ENCODE measurements at regions not wholly inside any gene's neighbourhood (a gene's known extent, or its start where the extent isn't known, plus 50 kb on each side); places are given as distances from the start of the nearest gene placed in this dataset.
"Not testable (repeated sequence)": the region's sequence is repeated elsewhere in the genome, so short reads cannot be mapped to it uniquely, and the experiment has no call there.

- no peak for DNase-seq
- in situ Hi-C loops (cut with HindIII; ENCODE audit: low pct_ligation_motif_present, low pct_unique_long_range_greater_than_20kb, low sequenced_read_pairs) = no loop called here
These were observed 512.2 kb downstream of the LTN1 start for GRCh38 chr21:28480470-28480869.

DNA sequence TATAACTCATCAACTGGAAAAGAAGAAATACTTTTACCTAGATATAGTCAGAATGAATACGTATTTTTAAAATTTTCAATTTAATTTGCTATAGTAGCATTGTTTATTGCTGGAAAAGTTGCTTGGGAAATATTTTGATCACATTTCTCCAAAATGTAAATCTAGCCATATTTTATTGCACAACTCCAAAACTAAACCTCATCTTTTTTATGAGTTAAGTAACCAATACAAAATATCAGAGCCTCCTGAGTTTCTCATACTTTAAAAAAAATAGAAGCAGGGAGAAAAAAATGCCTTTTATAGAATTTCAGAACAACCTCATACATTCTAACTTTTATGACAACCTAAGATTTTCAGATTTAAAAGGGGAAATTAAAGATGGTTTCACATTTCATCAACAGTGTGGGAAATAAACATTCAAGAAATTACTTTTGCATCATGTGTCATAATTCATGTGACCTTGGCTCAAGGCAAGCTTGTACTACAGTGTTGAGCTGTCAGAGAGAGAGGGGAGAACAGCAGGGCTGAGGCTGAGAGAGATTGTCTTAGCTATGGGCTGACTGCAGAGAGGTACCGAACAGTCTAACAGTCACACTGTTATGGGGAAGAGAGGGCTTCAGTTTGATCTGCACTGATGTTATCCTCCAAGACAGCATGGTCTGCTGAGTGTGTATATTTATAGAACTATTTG is 519.0 kb downstream of the LTN1 start:
- no peak for DNase-seq
- in situ Hi-C loops (cut with HindIII; ENCODE audit: low pct_ligation_motif_present, low pct_unique_long_range_greater_than_20kb, low sequenced_read_pairs) = no loop called here

- in situ Hi-C loops (cut with HindIII; ENCODE audit: low pct_ligation_motif_present, low pct_unique_long_range_greater_than_20kb, low sequenced_read_pairs); DNase-seq: not testable (repeated sequence)
These were observed 520.1 kb downstream of the LTN1 start for GRCh38 chr21:28472543-28472942.

DNA sequence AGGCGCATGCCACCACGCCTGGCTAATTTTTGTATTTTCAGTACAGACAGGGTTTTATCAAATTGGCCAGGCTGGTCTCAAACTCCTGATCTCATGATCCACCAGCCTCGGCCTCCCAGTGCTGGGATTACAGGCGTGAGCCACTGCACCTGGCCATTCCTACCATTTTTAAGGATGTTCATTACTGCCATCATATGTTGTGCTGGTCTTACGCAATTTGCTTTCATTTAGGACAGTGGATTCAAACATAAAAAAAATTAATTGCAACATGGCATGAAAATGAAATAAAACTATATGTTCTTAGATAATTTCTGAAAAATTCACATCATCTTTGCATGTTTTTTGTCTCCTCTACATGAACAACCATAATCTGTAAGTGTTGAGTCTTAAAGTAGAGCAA is 527.7 kb downstream of the LTN1 start:
- in situ Hi-C loops (cut with HindIII; ENCODE audit: low pct_ligation_motif_present, low pct_unique_long_range_greater_than_20kb, low sequenced_read_pairs) = no loop called here
- no peak for DNase-seq

DNA sequence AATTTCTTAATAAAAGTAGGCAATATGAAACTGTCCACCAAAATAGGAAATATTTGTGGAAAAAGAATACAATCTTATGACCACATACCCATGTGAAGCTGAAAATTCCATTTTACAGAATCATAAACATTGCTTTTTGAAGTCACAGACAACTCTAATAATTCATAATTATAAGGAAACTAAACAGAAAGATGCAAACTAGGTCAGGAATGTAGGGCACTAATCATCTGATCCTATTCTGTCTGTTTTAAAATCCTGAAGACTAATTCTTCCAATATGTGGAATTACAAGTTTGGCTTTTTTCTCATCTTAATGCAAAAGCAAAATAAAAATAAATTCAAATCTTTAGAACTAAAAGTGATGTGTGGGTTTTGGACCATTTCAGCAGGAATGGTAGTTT is 528.6 kb downstream of the LTN1 start:
- no peak for DNase-seq
- in situ Hi-C loops (cut with HindIII; ENCODE audit: low pct_ligation_motif_present, low pct_unique_long_range_greater_than_20kb, low sequenced_read_pairs) = no loop called here

DNA sequence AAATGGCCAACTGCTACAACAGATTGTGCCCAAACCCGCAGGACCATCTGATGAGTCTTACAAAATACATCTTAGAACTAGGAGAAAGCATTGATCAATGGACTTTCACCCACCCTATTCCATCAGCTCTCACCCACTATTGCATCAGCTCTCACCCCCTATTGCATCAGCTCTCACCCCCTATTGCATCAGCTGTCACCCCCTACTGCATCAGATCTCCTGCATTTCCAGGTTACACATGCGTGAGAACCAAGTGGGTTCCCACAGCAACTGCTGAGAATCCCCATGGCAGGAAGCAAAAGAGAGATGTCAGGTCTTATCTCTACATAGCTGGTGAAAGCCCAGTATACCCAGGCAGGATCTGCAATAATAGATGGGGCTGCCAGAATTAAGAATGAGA is 533.5 kb downstream of the LTN1 start:
- DNase-seq = no peak
- in situ Hi-C loops (cut with HindIII; ENCODE audit: low pct_ligation_motif_present, low pct_unique_long_range_greater_than_20kb, low sequenced_read_pairs) = no loop called here

DNA sequence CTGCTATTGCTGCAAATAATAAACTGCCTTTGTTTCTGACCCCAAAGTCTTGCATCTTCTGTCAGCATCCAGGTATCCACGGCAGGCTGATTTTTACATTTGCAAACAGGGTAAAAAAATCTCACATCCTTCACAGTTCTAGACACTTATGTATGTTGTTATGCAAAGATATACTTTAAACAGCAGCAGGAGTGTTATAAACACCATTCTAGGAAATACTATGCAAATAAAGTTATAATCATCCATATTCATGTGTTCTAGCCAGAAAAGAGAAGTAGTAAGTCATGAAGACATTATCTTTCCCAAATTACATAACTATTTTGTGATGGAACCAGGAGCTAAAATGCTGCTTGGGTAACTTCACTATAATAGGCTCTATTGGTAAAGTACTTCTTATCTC is 534.2 kb downstream of the LTN1 start:
- in situ Hi-C loops (cut with HindIII; ENCODE audit: low pct_ligation_motif_present, low pct_unique_long_range_greater_than_20kb, low sequenced_read_pairs) = no loop called here

DNA sequence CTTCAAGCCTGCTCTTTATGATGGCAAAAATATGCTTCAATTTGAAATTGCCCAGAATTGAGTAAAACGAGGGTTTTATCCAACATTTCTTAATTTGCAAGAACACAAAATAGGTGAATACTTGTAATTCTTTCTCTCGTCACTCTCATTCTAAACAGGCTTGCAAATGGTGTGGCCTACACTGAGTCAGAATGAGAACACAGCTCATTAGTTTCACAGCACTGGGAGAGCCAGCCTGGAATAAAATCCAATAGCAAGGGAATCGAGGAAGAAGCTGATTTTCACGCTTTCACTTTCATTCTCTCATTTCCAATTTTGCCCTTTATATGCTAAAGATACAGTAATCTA is 537.5 kb downstream of the LTN1 start:
- DNase-seq = peak; percentile 54
- in situ Hi-C loops (cut with HindIII; ENCODE audit: low pct_ligation_motif_present, low pct_unique_long_range_greater_than_20kb, low sequenced_read_pairs) = no loop called here

More for the DNA sequence above, 534.2 kb downstream of the LTN1 start:
- no peak for DNase-seq

DNA sequence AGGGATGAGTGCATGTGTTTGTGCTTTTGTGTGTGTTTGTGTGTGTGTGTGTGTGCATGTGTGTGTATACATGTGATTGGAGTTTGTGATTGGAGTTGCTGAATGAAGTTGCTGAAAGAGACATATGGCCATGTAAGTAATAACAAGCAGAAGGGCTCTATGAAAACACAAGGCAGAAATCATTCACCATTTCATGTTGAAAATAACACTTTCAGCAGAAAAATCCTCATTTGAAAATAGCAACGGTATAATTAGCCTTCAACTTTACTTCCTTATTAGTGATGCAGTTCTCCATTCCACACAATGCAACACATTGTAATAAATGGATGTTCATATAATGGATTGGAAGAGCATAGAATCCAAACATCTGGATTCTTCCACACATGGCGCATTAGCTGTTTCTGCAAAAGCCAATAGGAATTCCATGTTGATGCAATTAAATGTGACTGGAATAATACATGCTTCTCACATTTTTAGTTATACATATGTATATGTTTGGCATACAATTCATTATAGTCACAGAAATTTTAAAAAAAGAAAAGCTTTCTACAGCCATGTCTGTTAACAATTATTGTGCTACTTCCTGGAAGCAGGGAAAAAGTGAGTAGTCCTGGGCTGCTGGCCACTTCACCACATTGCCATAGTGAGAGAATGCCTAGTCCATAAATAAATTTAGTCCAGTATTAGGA is 538.0 kb downstream of the LTN1 start:
- in situ Hi-C loops (cut with HindIII; ENCODE audit: low pct_ligation_motif_present, low pct_unique_long_range_greater_than_20kb, low sequenced_read_pairs) = no loop called here
- DNase-seq = no peak

GRCh38 chr21:28447462-28447861 is 545.2 kb downstream of the LTN1 start:
- in situ Hi-C loops (cut with HindIII; ENCODE audit: low pct_ligation_motif_present, low pct_unique_long_range_greater_than_20kb, low sequenced_read_pairs) = no loop called here
- DNase-seq = no peak

- in situ Hi-C loops (cut with HindIII; ENCODE audit: low pct_ligation_motif_present, low pct_unique_long_range_greater_than_20kb, low sequenced_read_pairs) = no loop called here
- no peak for DNase-seq
These were observed 547.4 kb downstream of the LTN1 start for GRCh38 chr21:28445141-28445830.

DNA sequence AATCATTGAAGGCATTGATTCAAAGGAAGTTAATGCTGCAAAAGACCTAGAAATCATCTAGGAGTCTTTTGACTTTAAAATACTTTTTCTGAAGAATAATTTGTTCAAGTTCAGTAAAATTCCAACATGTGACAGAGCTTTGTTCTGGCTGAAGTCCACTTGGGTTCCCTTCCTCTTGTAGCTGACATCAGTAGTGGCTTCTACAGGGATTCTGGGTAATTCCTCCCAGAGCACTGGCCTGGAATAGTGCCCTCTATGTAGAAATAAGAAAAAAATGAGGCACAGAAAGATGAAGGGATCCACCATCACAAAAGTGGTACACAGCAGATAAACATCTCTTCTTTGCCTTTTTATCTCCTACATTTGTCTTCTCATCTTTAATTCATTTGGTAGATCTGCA is 548.1 kb downstream of the LTN1 start:
- no peak for DNase-seq

GRCh38 chr21:28444111-28444510 is 548.6 kb downstream of the LTN1 start:
- DNase-seq = no peak
- in situ Hi-C loops (cut with HindIII; ENCODE audit: low pct_ligation_motif_present, low pct_unique_long_range_greater_than_20kb, low sequenced_read_pairs) = no loop called here

More for the DNA sequence above, 548.1 kb downstream of the LTN1 start:
- in situ Hi-C loops (cut with HindIII; ENCODE audit: low pct_ligation_motif_present, low pct_unique_long_range_greater_than_20kb, low sequenced_read_pairs) = no loop called here

DNA sequence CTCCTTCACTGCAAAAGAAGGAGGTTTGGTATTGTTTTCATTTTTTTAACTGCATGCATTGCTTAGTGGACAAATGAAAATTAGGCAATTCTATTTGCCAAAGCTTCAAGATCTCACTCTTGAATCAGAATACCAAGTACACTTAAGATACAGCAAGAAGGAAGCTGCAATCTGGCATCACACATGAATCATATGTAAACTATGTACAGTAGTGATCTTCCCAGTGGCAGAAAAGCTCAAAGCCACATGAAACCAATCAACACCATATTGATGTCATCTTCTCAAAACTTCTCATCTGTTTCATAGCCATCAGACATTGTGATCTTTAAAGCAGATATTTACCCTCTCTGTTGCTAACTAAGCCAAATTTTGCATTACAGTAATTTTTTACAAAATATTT is 550.1 kb downstream of the LTN1 start:
- in situ Hi-C loops (cut with HindIII; ENCODE audit: low pct_ligation_motif_present, low pct_unique_long_range_greater_than_20kb, low sequenced_read_pairs) = no loop called here
- DNase-seq = no peak

DNA sequence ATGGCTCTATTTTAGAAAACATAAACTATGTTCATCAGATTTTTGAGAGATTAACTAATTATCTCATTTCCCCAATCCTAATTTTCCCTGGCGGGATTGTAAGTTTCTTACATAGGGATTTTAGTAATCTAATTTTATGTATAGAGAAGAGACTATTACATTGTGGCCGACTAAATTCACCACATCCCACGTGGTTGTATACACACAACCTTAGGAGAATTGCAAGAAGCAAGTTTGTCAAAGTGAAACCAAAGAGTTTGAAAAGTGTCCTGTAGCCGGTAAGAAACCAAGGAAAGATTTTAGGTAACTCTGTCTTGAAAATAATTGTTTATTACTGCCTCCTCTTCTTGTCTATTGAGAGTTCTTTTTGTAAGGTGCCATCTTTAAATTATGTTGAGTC is 550.6 kb downstream of the LTN1 start:
- in situ Hi-C loops (cut with HindIII; ENCODE audit: low pct_ligation_motif_present, low pct_unique_long_range_greater_than_20kb, low sequenced_read_pairs) = no loop called here
- DNase-seq = no peak

DNA sequence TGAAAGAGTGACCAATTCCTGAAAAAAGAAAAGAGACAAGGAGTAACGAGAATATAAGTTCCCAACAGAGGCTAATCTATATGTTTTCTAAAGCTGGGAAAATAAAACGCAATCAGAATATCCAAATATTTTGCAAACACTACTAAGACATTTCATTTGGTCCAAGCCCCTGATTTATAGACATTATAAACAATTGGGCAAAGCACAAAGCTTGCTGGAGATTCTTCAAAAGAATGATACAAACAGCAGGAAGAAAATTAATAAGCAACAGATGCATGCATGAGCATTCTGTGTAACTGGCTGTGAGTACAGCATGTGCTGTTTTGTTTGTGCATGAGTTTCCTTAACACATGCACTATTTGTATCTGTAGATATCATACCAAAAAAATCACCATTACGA is 552.9 kb downstream of the LTN1 start:
- in situ Hi-C loops (cut with HindIII; ENCODE audit: low pct_ligation_motif_present, low pct_unique_long_range_greater_than_20kb, low sequenced_read_pairs) = no loop called here
- DNase-seq = no peak

DNA sequence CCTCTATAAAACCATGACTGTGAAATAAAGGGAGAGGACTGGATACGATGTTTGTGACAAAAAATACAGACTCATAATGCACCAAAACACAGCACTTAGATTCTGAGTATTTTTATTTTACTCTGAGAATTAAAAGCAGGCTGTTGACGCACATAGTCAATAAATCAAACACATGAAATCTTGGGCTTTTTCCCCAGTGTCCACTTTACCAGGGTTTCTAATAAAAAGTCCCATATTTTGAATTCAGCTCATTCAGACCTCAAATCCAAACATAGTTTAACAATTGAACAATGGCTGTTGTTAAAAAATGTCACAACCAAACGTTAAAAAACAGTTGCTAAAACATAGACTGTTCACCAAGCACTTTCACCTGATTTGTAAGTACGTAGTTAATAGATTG is 553.4 kb downstream of the LTN1 start:
- no peak for DNase-seq
- in situ Hi-C loops (cut with HindIII; ENCODE audit: low pct_ligation_motif_present, low pct_unique_long_range_greater_than_20kb, low sequenced_read_pairs) = no loop called here

- no peak for DNase-seq
- in situ Hi-C loops (cut with HindIII; ENCODE audit: low pct_ligation_motif_present, low pct_unique_long_range_greater_than_20kb, low sequenced_read_pairs) = no loop called here
These were observed 555.6 kb downstream of the LTN1 start for GRCh38 chr21:28437061-28437460.

DNA sequence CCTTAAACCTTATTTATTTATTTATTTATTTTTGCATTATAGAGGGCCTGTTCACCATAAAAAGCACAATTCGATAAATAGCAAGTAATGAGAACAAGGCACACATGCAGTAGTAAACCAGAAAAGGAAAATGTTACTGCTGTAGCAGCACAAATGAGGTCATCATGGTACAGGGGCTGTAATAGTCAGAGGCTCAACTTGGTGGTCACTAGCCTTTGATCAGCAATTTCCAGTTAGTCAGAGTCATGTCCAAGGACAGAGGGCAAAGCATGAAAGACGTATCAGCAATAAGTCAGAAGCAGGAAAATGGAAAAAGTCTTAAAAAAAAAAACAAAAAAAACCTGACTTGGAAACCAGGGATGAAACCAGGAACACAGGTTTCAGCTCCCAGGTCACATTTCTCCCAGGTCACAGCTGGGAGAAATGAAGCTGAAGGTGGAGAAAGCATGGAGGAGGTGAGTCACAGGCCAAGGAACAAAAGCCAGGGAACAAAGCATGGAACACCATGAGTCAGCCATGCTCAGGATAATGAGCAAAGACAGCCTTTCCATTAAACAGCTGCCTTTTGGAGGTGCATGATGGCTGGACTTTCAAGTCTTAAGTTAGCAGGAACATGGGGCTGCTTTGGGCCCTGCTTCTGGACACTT is 556.3 kb downstream of the LTN1 start:
- DNase-seq = no peak
- in situ Hi-C loops (cut with HindIII; ENCODE audit: low pct_ligation_motif_present, low pct_unique_long_range_greater_than_20kb, low sequenced_read_pairs) = no loop called here
